ENCODE measurements at regions not wholly inside any gene's neighbourhood (a gene's known extent, or its start where the extent isn't known, plus 50 kb on each side); places are given as distances from the start of the nearest gene placed in this dataset.
A peak's percentile ranks its signal among the peaks of the same experiment; 100 is the strongest.

GRCh38 chr1:208501542-208501941 lies 257.4 kb upstream of the PLXNA2 start:
- Histone ChIP-seq H2BK120ac (ENCODE audit: low read depth, low read length) (no peak overlapping the region), H4K8ac (ENCODE audit: low read depth, low read length) (no peak overlapping the region), H3K79me1 (ENCODE audit: low read length) (no peaks in the 10 kb centered on the region), H3K36me3 (ENCODE audit: control insufficient read depth, insufficient read depth, low read length) (no peaks in the 10 kb centered on the region), H3K18ac (ENCODE audit: low read length) (no peak overlapping the region), H3K27ac (ENCODE audit: low read depth, low read length) (no peak overlapping the region), H3K27me3 (ENCODE audit: insufficient read depth, low read length, poor library complexity) (no peaks in the 10 kb centered on the region), H3K4me3 (ENCODE audit: low read length) (no peak overlapping the region), H2AK5ac (ENCODE audit: low read length) (no peak overlapping the region), H3K4me1 (ENCODE audit: control insufficient read depth, low read depth, low read length) (no peaks in the 10 kb centered on the region), H3K23ac (ENCODE audit: low read length) (no peak overlapping the region), H4K5ac (ENCODE audit: low read length) (no peak overlapping the region), H3K4me2 (ENCODE audit: low read length) (no peak overlapping the region), H2BK5ac (ENCODE audit: low read length) (no peak overlapping the region), H3K4ac (ENCODE audit: low read depth, low read length) (no peak overlapping the region), H3K9ac (ENCODE audit: low read length) (no peak overlapping the region), H3K56ac (ENCODE audit: low read length) (no peak overlapping the region), H2BK15ac (replicated peaks; ENCODE audit: low read depth) (no peak overlapping the region), H3K79me2 (ENCODE audit: control insufficient read depth, insufficient read depth, low read length) (no peaks in the 10 kb centered on the region)
- no peak for DNase-seq
- WGBS (ENCODE audit: extremely low coverage, insufficient coverage, low lambda C conversion rate) = no CpG with 5 or more reads among the region's 2 CpGs

DNA sequence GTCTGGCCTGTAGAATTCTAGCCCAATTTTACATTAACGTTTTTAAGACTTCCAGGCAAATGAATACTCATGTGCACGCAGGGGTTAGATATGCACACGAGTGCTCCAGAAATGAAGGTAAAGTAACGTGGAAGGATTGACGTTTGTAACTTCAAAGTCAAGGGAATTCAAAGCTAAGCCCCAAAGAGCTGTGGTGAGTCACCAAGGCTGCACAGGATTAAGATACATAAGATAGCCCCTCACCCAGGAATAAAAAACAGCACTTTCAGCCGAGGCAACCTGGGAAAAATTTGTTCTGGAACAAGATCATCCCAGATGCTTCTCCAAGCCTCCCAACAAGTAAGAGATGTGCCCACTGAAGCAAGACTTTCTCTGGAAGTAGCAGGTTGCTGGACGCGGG lies 259.6 kb upstream of the PLXNA2 start:
- no peaks in the 10 kb centered on the region for H3K79me1 ChIP-seq (ENCODE audit: low read length)
- H3K56ac ChIP-seq (ENCODE audit: low read length) = no peak overlapping the region
- no peak overlapping the region for H2BK5ac ChIP-seq (ENCODE audit: low read length)
- no peak for DNase-seq
- no peaks in the 10 kb centered on the region for H3K36me3 ChIP-seq (ENCODE audit: control insufficient read depth, insufficient read depth, low read length)
- no peak overlapping the region for H3K27ac ChIP-seq (ENCODE audit: low read depth, low read length)
- peak overlapping the region; percentile 64 for H3K18ac ChIP-seq (ENCODE audit: low read length)
- H2BK15ac ChIP-seq (replicated peaks; ENCODE audit: low read depth) = no peak overlapping the region
- no peak overlapping the region for H3K4me3 ChIP-seq (ENCODE audit: low read length)
- no peak overlapping the region for H3K4me2 ChIP-seq (ENCODE audit: low read length)
- no peak overlapping the region for H3K4ac ChIP-seq (ENCODE audit: low read depth, low read length)
- H4K5ac ChIP-seq (ENCODE audit: low read length) = no peak overlapping the region
- H4K8ac ChIP-seq (ENCODE audit: low read depth, low read length) = no peak overlapping the region
- no peak overlapping the region for H3K9ac ChIP-seq (ENCODE audit: low read length)
- no CpG with 5 or more reads among the region's 8 CpGs for WGBS (ENCODE audit: extremely low coverage, insufficient coverage, low lambda C conversion rate)
- peak overlapping the region; percentile 23 for H2BK120ac ChIP-seq (ENCODE audit: low read depth, low read length)
- H3K27me3 ChIP-seq (ENCODE audit: insufficient read depth, low read length, poor library complexity) = no peaks in the 10 kb centered on the region
- no peaks in the 10 kb centered on the region for H3K79me2 ChIP-seq (ENCODE audit: control insufficient read depth, insufficient read depth, low read length)
- H3K23ac ChIP-seq (ENCODE audit: low read length) = no peak overlapping the region
- H3K4me1 ChIP-seq (ENCODE audit: control insufficient read depth, low read depth, low read length) = no peaks in the 10 kb centered on the region
- no peak overlapping the region for H2AK5ac ChIP-seq (ENCODE audit: low read length)

GRCh38 chr1:208506812-208507211 lies 262.6 kb upstream of the PLXNA2 start:
- H4K5ac ChIP-seq (ENCODE audit: low read length) = no peak overlapping the region
- H3K4me3 ChIP-seq (ENCODE audit: low read length) = no peak overlapping the region
- H2BK15ac ChIP-seq (replicated peaks; ENCODE audit: low read depth) = no peak overlapping the region
- DNase-seq = no peak
- no peak overlapping the region for H3K23ac ChIP-seq (ENCODE audit: low read length)
- H3K79me1 ChIP-seq (ENCODE audit: low read length) = no peaks in the 10 kb centered on the region
- H3K4me1 ChIP-seq (ENCODE audit: control insufficient read depth, low read depth, low read length) = no peaks in the 10 kb centered on the region
- H4K8ac ChIP-seq (ENCODE audit: low read depth, low read length) = no peak overlapping the region
- whole genome bisulfite sequencing (ENCODE audit: extremely low coverage, insufficient coverage, low lambda C conversion rate) = no CpG with 5 or more reads among the region's 2 CpGs
- H3K4me2 ChIP-seq (ENCODE audit: low read length) = no peak overlapping the region
- no peak overlapping the region for H2BK120ac ChIP-seq (ENCODE audit: low read depth, low read length)
- H3K4ac ChIP-seq (ENCODE audit: low read depth, low read length) = no peak overlapping the region
- no peak overlapping the region for H2AK5ac ChIP-seq (ENCODE audit: low read length)
- H3K27me3 ChIP-seq (ENCODE audit: insufficient read depth, low read length, poor library complexity) = no peaks in the 10 kb centered on the region
- H3K9ac ChIP-seq (ENCODE audit: low read length) = no peak overlapping the region
- no peak overlapping the region for H3K56ac ChIP-seq (ENCODE audit: low read length)
- no peaks in the 10 kb centered on the region for H3K36me3 ChIP-seq (ENCODE audit: control insufficient read depth, insufficient read depth, low read length)
- no peak overlapping the region for H3K18ac ChIP-seq (ENCODE audit: low read length)
- H3K79me2 ChIP-seq (ENCODE audit: control insufficient read depth, insufficient read depth, low read length) = no peaks in the 10 kb centered on the region
- no peak overlapping the region for H2BK5ac ChIP-seq (ENCODE audit: low read length)
- no peak overlapping the region for H3K27ac ChIP-seq (ENCODE audit: low read depth, low read length)

DNA sequence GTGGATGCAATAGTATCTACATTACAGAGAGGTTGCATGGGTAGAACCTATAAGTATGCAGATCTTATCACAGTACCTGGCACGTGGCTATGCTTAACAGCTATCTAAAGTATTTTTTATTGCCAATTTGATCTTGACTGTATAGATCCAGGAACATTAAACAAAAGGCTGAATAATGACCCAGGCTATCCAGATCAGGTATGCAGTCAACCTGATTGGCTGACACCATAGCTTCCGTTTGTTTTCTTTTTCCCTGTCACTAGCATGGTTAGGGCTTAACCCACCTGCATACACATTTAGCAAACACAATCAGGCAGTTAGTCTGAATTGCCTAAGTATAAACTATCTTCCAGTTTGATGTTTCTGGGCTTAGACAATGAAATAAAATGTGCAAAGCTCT lies 264.9 kb upstream of the PLXNA2 start:
- H3K18ac ChIP-seq (ENCODE audit: low read length) = no peak overlapping the region
- H3K27me3 ChIP-seq (ENCODE audit: insufficient read depth, low read length, poor library complexity) = no peaks in the 10 kb centered on the region
- H3K79me1 ChIP-seq (ENCODE audit: low read length) = no peaks in the 10 kb centered on the region
- no peaks in the 10 kb centered on the region for H3K36me3 ChIP-seq (ENCODE audit: control insufficient read depth, insufficient read depth, low read length)
- no peak overlapping the region for H2BK15ac ChIP-seq (replicated peaks; ENCODE audit: low read depth)
- no peak overlapping the region for H2BK5ac ChIP-seq (ENCODE audit: low read length)
- H4K5ac ChIP-seq (ENCODE audit: low read length) = no peak overlapping the region
- H3K9ac ChIP-seq (ENCODE audit: low read length) = no peak overlapping the region
- no peak overlapping the region for H3K4me2 ChIP-seq (ENCODE audit: low read length)
- no peak overlapping the region for H3K27ac ChIP-seq (ENCODE audit: low read depth, low read length)
- no peak for DNase-seq
- H2AK5ac ChIP-seq (ENCODE audit: low read length) = no peak overlapping the region
- no peaks in the 10 kb centered on the region for H3K79me2 ChIP-seq (ENCODE audit: control insufficient read depth, insufficient read depth, low read length)
- no peak overlapping the region for H2BK120ac ChIP-seq (ENCODE audit: low read depth, low read length)
- H3K56ac ChIP-seq (ENCODE audit: low read length) = no peak overlapping the region
- no peak overlapping the region for H3K4ac ChIP-seq (ENCODE audit: low read depth, low read length)
- H3K23ac ChIP-seq (ENCODE audit: low read length) = no peak overlapping the region
- no peaks in the 10 kb centered on the region for H3K4me1 ChIP-seq (ENCODE audit: control insufficient read depth, low read depth, low read length)
- no CpG with 5 or more reads among the region's 2 CpGs for WGBS (ENCODE audit: extremely low coverage, insufficient coverage, low lambda C conversion rate)
- no peak overlapping the region for H4K8ac ChIP-seq (ENCODE audit: low read depth, low read length)
- no peak overlapping the region for H3K4me3 ChIP-seq (ENCODE audit: low read length)

DNA sequence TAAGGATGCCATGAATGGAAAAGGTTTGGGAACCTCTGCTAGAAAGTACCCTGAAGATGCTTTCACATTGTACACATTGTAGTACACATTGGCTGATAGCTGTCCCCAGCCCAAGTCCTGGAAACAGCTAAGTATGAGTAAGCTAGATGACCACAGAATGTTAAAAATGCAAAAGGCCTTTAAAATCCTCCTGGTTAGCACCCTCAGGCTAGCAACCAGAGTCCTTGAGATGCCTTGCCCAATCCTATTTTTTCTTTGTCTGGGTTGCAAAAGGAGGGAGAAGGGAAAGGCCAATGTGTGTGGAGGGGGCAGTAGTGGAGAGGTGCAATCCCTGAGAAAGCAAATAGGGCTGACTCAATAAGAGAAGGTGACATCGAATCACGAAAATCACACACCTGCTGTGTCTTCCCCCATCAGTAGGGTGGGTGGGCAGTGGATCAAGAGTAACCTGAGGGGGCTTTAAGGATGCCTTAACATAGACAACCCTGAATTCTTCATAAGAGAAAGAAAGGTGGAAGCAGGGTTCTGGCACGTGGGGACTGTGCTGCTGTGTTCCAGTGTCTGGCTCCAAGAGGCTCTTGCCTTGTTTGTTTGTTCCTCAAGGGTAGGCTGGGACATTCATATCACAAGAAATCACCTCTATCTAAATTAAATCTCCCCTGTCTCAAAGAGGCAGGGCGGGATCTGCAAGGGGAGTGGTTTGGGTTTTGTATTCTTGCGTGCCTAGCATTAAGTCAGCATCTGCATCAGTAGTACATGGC lies 266.2 kb upstream of the PLXNA2 start:
- Histone ChIP-seq H2BK120ac (ENCODE audit: low read depth, low read length) (no peak overlapping the region), H2AK5ac (ENCODE audit: low read length) (no peak overlapping the region), H3K4me2 (ENCODE audit: low read length) (no peak overlapping the region), H3K27me3 (ENCODE audit: insufficient read depth, low read length, poor library complexity) (no peaks in the 10 kb centered on the region), H3K4me1 (ENCODE audit: control insufficient read depth, low read depth, low read length) (no peaks in the 10 kb centered on the region), H3K79me2 (ENCODE audit: control insufficient read depth, insufficient read depth, low read length) (no peaks in the 10 kb centered on the region), H2BK5ac (ENCODE audit: low read length) (no peak overlapping the region), H4K5ac (ENCODE audit: low read length) (no peak overlapping the region), H3K36me3 (ENCODE audit: control insufficient read depth, insufficient read depth, low read length) (no peaks in the 10 kb centered on the region), H3K23ac (ENCODE audit: low read length) (no peak overlapping the region), H4K8ac (ENCODE audit: low read depth, low read length) (no peak overlapping the region), H3K18ac (ENCODE audit: low read length) (no peak overlapping the region), H3K4me3 (ENCODE audit: low read length) (no peak overlapping the region), H3K79me1 (ENCODE audit: low read length) (no peaks in the 10 kb centered on the region), H3K27ac (ENCODE audit: low read depth, low read length) (no peak overlapping the region), H3K56ac (ENCODE audit: low read length) (no peak overlapping the region), H3K9ac (ENCODE audit: low read length) (no peak overlapping the region), H3K4ac (ENCODE audit: low read depth, low read length) (no peak overlapping the region), H2BK15ac (replicated peaks; ENCODE audit: low read depth) (no peak overlapping the region)
- no CpG with 5 or more reads among the region's 5 CpGs for WGBS (ENCODE audit: extremely low coverage, insufficient coverage, low lambda C conversion rate)
- DNase-seq = peak; percentile 79
